ENCODE measurements at regions not wholly inside any gene's neighbourhood (a gene's known extent, or its start where the extent isn't known, plus 50 kb on each side); places are given as distances from the start of the nearest gene placed in this dataset.

GRCh38 chr22:26885441-26886261 lies 228.3 kb downstream of the MIAT start:
- no peak for TF ChIP-seq CTCF (IDR thresholded peaks at IDR 0.05)
- TF ChIP-seq POLR2A (IDR thresholded peaks at IDR 0.05), result no peak

Measured in Peyer's patch (tissue), 4 donors.